ENCODE measurements at regions not wholly inside any gene's neighbourhood (a gene's known extent, or its start where the extent isn't known, plus 50 kb on each side); places are given as distances from the start of the nearest gene placed in this dataset.

DNA sequence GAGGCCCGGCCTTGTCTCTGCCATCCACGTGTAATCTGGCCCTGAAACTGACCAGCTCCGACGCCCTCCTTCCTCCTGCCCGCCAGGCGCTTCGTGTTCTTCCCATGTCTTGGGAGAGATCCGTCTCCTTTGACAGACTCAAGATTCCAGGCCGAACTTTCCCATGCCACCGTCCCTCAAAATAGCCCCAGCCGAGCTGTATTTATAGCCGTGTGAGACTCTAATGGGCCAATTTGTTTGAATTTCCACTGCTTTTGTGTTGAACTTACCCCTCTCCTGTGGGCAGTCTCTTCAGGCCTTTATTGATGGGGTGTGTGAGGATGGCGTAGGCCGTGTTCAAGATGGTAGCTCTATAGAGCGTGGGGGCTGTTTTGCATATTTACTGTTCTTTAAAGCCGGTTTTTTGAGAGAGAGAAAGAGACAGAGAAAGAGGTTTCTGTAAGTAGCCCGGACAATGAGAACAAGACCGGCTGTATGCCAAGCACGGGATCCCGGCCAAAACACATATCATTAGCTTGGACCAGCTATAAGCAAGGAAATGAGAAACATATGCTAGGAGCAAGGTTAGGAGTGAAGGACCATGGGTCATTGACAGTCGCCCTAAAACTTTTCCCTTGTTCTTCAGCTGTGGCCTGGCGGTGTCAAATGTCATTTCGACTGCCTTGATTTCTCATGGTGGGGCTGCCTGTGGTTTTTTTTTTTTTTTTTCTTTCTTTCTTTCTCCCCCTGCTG is 124.5 kb upstream of the ZFHX3 start:
- ATAC-seq: peak; percentile 68
- peak; percentile 70 for DNase-seq (ENCODE audit: low spot score)
- H3K4me3 Mint-ChIP-seq: no peak overlapping the region
- H3K4me3 ChIP-seq: no peak overlapping the region
- H3K36me3 Mint-ChIP-seq (ENCODE audit: low read depth): no peaks in the 10 kb centered on the region
- no peaks in the 10 kb centered on the region for H3K9me2 ChIP-seq (ENCODE audit: insufficient read depth)
- H3K27me3 Mint-ChIP-seq (ENCODE audit: insufficient read depth, low read depth, poor library complexity): peaks cover 21% of the 10 kb centered on the region
- H3K27me3 ChIP-seq (ENCODE audit: insufficient read depth): no peaks in the 10 kb centered on the region
- no peak overlapping the region for H3K27ac ChIP-seq (ENCODE audit: low read depth)
- peaks cover 24% of the 10 kb centered on the region for H3K4me1 ChIP-seq (ENCODE audit: insufficient read depth)
- H3K36me3 ChIP-seq (ENCODE audit: insufficient read depth): no peaks in the 10 kb centered on the region
- peak overlapping the region; percentile 64 for H3K4me2 ChIP-seq
- TF ChIP-seq, protein P1, sequence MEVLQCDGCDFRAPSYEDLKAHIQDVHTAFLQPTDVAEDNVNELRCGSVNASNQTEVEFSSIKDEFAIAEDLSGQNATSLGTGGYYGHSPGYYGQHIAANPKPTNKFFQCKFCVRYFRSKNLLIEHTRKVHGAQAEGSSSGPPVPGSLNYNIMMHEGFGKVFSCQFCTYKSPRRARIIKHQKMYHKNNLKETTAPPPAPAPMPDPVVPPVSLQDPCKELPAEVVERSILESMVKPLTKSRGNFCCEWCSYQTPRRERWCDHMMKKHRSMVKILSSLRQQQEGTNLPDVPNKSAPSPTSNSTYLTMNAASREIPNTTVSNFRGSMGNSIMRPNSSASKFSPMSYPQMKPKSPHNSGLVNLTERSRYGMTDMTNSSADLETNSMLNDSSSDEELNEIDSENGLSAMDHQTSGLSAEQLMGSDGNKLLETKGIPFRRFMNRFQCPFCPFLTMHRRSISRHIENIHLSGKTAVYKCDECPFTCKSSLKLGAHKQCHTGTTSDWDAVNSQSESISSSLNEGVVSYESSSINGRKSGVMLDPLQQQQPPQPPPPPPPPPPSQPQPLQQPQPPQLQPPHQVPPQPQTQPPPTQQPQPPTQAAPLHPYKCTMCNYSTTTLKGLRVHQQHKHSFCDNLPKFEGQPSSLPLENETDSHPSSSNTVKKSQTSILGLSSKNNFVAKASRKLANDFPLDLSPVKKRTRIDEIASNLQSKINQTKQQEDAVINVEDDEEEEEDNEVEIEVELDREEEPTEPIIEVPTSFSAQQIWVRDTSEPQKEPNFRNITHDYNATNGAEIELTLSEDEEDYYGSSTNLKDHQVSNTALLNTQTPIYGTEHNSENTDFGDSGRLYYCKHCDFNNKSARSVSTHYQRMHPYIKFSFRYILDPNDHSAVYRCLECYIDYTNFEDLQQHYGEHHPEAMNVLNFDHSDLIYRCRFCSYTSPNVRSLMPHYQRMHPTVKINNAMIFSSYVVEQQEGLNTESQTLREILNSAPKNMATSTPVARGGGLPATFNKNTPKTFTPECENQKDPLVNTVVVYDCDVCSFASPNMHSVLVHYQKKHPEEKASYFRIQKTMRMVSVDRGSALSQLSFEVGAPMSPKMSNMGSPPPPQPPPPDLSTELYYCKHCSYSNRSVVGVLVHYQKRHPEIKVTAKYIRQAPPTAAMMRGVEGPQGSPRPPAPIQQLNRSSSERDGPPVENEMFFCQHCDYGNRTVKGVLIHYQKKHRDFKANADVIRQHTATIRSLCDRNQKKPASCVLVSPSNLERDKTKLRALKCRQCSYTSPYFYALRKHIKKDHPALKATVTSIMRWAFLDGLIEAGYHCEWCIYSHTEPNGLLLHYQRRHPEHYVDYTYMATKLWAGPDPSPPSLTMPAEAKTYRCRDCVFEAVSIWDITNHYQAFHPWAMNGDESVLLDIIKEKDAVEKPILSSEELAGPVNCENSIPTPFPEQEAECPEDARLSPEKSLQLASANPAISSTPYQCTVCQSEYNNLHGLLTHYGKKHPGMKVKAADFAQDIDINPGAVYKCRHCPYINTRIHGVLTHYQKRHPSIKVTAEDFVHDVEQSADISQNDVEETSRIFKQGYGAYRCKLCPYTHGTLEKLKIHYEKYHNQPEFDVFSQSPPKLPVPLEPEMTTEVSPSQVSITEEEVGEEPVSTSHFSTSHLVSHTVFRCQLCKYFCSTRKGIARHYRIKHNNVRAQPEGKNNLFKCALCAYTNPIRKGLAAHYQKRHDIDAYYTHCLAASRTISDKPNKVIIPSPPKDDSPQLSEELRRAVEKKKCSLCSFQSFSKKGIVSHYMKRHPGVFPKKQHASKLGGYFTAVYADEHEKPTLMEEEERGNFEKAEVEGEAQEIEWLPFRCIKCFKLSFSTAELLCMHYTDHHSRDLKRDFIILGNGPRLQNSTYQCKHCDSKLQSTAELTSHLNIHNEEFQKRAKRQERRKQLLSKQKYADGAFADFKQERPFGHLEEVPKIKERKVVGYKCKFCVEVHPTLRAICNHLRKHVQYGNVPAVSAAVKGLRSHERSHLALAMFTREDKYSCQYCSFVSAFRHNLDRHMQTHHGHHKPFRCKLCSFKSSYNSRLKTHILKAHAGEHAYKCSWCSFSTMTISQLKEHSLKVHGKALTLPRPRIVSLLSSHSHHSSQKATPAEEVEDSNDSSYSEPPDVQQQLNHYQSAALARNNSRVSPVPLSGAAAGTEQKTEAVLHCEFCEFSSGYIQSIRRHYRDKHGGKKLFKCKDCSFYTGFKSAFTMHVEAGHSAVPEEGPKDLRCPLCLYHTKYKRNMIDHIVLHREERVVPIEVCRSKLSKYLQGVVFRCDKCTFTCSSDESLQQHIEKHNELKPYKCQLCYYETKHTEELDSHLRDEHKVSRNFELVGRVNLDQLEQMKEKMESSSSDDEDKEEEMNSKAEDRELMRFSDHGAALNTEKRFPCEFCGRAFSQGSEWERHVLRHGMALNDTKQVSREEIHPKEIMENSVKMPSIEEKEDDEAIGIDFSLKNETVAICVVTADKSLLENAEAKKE (CRISPR knock-in tag; IDR thresholded peaks at IDR 0.05): no peak
- no peak for TF ChIP-seq ZNF331 (CRISPR knock-in tag; IDR thresholded peaks at IDR 0.05; ENCODE audit: low read depth)
- TF ChIP-seq, protein P2, sequence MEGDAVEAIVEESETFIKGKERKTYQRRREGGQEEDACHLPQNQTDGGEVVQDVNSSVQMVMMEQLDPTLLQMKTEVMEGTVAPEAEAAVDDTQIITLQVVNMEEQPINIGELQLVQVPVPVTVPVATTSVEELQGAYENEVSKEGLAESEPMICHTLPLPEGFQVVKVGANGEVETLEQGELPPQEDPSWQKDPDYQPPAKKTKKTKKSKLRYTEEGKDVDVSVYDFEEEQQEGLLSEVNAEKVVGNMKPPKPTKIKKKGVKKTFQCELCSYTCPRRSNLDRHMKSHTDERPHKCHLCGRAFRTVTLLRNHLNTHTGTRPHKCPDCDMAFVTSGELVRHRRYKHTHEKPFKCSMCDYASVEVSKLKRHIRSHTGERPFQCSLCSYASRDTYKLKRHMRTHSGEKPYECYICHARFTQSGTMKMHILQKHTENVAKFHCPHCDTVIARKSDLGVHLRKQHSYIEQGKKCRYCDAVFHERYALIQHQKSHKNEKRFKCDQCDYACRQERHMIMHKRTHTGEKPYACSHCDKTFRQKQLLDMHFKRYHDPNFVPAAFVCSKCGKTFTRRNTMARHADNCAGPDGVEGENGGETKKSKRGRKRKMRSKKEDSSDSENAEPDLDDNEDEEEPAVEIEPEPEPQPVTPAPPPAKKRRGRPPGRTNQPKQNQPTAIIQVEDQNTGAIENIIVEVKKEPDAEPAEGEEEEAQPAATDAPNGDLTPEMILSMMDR (conservative IDR thresholded peaks at IDR 0.05; ENCODE audit: low read depth in 2 of 2): 0 out of 4 replicates have a peak, but pooled peaks of 1 of the 2 experiments have one; percentile 47
- TF ChIP-seq, protein P3, sequence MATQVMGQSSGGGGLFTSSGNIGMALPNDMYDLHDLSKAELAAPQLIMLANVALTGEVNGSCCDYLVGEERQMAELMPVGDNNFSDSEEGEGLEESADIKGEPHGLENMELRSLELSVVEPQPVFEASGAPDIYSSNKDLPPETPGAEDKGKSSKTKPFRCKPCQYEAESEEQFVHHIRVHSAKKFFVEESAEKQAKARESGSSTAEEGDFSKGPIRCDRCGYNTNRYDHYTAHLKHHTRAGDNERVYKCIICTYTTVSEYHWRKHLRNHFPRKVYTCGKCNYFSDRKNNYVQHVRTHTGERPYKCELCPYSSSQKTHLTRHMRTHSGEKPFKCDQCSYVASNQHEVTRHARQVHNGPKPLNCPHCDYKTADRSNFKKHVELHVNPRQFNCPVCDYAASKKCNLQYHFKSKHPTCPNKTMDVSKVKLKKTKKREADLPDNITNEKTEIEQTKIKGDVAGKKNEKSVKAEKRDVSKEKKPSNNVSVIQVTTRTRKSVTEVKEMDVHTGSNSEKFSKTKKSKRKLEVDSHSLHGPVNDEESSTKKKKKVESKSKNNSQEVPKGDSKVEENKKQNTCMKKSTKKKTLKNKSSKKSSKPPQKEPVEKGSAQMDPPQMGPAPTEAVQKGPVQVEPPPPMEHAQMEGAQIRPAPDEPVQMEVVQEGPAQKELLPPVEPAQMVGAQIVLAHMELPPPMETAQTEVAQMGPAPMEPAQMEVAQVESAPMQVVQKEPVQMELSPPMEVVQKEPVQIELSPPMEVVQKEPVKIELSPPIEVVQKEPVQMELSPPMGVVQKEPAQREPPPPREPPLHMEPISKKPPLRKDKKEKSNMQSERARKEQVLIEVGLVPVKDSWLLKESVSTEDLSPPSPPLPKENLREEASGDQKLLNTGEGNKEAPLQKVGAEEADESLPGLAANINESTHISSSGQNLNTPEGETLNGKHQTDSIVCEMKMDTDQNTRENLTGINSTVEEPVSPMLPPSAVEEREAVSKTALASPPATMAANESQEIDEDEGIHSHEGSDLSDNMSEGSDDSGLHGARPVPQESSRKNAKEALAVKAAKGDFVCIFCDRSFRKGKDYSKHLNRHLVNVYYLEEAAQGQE (IDR thresholded peaks at IDR 0.05; ENCODE audit: unreplicated experiment): no peak
- H3K79me2 ChIP-seq (replicated peaks; ENCODE audit: insufficient read depth): no peaks in the 10 kb centered on the region
- peaks cover 50% of the 10 kb centered on the region for H3K4me1 Mint-ChIP-seq
- H3K9me3 Mint-ChIP-seq: no peaks in the 10 kb centered on the region
- no peak overlapping the region for H3K27ac Mint-ChIP-seq
- H3F3A ChIP-seq (replicated peaks; ENCODE audit: low read depth): peaks cover 3% of the 10 kb centered on the region; the same call in 1 of the 2 replicates
- peak overlapping the region; percentile 61 for H2AFZ ChIP-seq
- H4K20me1 ChIP-seq (replicated peaks; ENCODE audit: insufficient read depth): no peaks in the 10 kb centered on the region
